ENCODE measurements at regions not wholly inside any gene's neighbourhood (a gene's known extent, or its start where the extent isn't known, plus 50 kb on each side); places are given as distances from the start of the nearest gene placed in this dataset.
"Not testable (repeated sequence)": the region's sequence is repeated elsewhere in the genome, so short reads cannot be mapped to it uniquely, and the experiment has no call there.

GRCh38 chrX:129361576-129361975 is 161.7 kb downstream of the SMARCA1 start:
- no peak for DNase-seq (ENCODE audit: low spot score)

DNA sequence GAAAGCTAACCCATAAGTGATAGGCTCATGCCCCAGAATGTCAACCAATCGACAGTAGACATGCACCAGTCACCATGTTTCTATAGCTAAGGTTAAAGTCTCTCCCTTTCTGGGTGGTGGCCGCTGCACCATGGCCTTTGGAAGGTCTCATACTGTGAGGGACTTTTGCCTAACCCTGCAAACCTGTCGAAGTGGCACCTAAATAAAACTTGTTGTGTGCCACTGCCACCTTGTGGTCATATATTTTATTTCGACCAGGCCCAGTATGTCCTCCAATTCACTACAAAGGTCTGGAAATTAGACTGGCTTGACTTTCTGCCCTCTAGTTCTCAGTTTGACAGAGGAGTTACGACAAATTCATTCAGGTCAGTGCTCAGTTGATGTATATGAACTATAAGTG is 163.1 kb downstream of the SMARCA1 start:
- DNase-seq (ENCODE audit: low spot score) = peak; percentile 8

DNA sequence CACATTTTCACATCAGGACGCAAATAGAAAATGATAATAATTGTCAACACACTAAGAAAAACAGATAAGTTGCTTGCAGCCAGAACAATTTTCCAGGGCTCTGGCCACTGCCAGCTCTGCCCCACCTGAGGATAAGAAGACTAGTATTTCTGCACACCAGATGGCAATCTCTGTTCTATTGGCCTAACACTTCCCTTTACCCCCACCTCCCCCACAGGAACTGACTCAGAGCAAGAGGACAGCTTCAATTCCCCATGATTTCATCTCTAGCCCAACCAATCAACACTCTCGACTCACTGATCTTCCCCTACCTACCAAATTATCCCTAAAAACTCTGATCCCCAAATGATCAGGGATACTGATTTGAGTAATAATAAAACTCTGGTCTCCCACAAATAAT is 164.0 kb downstream of the SMARCA1 start:
- DNase-seq (ENCODE audit: low spot score) = no peak

- DNase-seq (ENCODE audit: low spot score) = not testable (repeated sequence)
These were observed 165.9 kb downstream of the SMARCA1 start for GRCh38 chrX:129357428-129357827.

GRCh38 chrX:129347291-129347690 is 176.0 kb downstream of the SMARCA1 start:
- DNase-seq (ENCODE audit: low spot score) = no peak

- no peak for DNase-seq (ENCODE audit: low spot score)
These were observed 176.7 kb downstream of the SMARCA1 start for GRCh38 chrX:129346574-129346973.

DNA sequence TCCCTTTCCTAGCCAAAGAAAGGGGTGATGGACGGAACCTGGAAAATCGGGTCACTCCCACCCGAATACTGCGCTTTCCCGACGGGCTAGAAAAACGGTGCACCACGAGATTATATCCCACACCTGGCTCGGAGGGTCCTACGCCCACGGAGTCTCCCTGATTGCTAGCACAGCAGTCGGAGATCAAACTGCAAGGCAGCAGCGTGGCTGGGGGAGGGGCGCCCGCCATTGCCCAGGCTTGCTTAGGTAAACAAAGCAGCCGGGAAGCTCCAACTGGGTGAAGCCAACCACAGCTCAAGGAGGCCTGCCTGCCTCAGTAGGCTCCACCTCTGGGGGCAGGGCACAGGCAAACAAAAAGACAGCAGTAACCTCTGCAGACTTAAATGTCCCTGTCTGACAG is 186.0 kb downstream of the SMARCA1 start:
- DNase-seq (ENCODE audit: low spot score) = not testable (repeated sequence)

DNA sequence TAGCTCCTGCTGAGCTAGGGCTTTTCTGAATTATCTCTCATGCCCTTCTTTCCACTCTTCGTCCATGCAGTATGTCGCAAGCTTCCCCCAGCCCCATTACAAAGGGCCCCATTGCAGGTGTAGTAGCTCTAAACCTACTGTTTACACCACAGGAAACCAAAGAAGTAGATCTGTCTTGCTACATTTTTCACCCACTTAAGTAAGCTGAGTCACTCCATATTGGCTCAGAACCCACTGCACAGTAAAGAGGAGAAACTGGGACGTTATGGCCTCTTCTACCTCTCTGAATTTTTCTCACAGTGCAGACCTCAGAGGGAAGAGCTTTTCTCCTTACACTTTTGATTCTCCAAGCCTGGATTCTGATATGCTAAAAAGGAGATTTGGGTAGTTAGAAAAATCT is 200.2 kb downstream of the SMARCA1 start:
- no peak for DNase-seq (ENCODE audit: low spot score)

- peak; percentile 2 for DNase-seq (ENCODE audit: low spot score)
These were observed 204.9 kb downstream of the SMARCA1 start for GRCh38 chrX:129318375-129318774.

DNA sequence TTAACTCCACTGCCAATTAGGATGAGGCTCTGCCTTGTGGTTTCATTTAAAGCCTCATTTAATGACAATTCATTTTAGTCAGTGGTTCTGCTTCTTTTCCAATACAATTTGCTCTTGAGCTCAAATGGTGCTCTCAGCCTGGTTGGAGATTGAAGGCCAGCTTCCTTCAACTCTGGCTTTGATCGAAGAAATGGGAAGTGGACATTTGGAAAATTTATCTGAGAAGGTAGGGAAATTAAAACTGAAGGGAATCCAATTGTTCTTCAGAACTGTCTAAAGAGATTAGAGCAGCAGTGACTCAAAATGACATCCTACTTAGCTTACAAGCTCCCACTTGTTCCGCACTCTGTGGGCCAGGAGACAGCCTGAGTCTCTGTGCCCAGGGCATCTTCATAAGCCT is 206.8 kb downstream of the SMARCA1 start:
- DNase-seq (ENCODE audit: low spot score) = no peak

GRCh38 chrX:129310000-129310399 is 213.3 kb downstream of the SMARCA1 start:
- DNase-seq (ENCODE audit: low spot score) = no peak

GRCh38 chrX:129262912-129263311 is 260.4 kb downstream of the SMARCA1 start:
- no peak for DNase-seq (ENCODE audit: low spot score)

GRCh38 chrX:129255516-129255915 is 267.8 kb downstream of the SMARCA1 start:
- not testable (repeated sequence) for DNase-seq (ENCODE audit: low spot score)

GRCh38 chrX:129249563-129249962 is 273.7 kb downstream of the SMARCA1 start:
- DNase-seq (ENCODE audit: low spot score) = no peak

DNA sequence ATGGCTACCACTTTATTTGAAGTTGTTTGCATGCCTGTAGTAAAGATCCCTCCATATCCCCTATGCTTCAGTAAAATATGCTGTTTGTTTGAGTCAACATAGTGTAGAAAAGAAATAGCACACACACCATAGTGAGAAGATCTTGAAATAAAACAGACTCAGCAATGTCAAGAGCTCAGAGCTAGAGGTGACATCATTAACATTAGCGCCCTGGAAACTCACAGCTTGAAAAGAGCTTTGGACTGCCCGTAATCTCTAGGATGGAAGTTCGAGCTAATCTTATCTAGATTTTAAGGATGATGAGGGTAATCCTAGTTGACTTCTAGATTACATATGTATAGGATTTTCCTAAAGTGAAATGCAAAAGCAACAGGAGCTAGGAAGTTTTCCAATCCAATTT is 275.6 kb downstream of the SMARCA1 start:
- no peak for DNase-seq (ENCODE audit: low spot score)

DNA sequence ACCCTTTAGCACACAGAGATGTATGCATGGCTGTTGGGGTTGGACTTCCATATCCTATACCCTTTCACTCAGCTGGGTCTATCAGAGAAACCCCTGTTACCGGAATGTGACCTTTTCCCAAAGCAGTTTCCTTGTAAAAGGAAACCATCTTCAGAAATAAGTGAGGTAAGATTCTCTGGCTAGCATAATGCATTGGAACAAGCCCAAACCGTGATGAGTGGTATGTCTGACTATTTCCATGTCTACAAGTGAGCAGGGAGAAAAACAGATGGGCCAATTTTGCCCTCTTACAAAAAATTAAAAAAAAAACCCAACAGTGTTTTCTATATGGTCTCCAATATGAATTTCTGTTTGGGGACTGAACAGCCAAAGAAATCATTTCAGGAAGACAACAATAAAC is 283.9 kb downstream of the SMARCA1 start:
- DNase-seq (ENCODE audit: low spot score) = no peak

DNA sequence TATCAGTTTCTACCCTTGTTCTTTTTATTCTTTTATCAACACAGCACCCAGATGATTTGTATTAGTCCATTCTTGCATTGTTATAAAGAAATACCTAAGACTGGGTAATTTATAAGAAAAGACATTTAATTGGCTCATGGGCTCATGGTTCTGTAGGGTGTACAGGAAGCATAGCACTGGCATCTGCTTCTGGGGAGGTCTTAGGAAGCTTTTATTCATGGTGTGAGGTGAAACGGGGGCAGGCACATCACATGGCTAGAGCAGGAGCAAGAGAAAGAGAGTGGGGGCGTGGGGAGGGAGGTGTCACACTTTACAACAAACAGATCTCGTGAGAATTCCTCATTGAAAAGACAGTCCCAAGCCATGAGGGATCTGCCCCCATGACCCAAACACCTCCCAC is 285.3 kb downstream of the SMARCA1 start:
- no peak for DNase-seq (ENCODE audit: low spot score)

- DNase-seq (ENCODE audit: low spot score) = no peak
These were observed 287.4 kb downstream of the SMARCA1 start for GRCh38 chrX:129235903-129236302.

DNA sequence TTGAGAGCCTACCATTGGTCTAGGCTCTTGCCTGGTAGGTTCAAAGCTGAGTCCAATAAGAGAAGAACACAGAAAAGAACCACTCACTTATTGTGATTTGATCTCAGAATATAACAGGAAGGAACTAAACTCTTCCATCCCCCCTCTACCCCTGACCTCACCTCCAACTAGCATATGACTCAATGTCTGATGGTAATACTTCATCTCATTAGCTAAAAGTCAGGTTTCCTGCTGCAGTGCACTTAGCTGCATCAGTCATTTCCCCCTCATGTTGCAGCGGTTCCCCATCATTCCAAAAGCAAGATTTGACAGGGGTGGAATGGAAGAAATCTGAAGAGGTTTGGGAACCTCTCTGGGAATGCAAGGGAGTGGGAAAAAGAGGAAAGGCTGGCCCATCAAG is 289.5 kb downstream of the SMARCA1 start:
- no peak for DNase-seq (ENCODE audit: low spot score)

- no peak for DNase-seq (ENCODE audit: low spot score)
These were observed 292.3 kb downstream of the SMARCA1 start for GRCh38 chrX:129230850-129231512.

- DNase-seq (ENCODE audit: low spot score) = no peak
These were observed 293.1 kb downstream of the SMARCA1 start for GRCh38 chrX:129230168-129230567.

DNA sequence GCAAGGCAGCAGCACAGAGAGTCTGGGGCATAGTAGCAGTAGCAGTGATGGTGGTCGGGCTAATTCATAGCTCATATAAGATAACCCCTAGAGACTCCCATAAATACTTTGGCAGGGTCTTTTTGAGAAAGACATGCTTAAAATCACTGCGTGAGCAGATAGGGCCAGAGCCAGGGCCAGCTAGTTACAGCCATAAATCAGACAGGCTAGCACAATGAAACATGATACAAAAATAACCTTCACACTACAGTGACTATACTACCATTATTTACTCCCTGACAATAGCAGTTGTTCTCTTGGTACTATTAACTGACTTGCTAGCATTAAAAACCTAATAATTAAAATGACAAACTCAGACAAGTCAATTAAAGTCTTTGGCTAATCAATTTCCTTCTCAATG is 295.9 kb downstream of the SMARCA1 start:
- no peak for DNase-seq (ENCODE audit: low spot score)

GRCh38 chrX:129193357-129193756 is 329.9 kb downstream of the SMARCA1 start:
- DNase-seq (ENCODE audit: low spot score) = no peak

DNA sequence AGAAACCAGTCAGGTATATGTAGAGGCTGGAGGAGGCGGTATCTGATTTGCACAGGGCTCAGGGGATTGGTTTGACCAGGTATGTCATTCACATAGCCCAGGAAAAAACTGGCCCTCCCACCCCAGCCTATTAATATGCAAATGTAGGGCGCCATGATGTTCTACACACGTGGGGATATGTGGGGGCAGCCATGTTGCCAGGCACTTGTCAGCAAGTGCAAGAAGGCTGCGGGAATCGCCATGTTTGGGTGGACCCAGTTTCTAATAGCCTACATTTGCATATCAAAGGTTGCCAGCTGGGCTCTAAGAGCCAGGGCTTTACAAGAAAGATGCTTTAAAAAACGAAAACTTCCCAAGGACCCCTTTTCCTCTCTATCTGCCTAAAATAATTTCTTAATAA is 335.1 kb downstream of the SMARCA1 start:
- DNase-seq (ENCODE audit: low spot score) = no peak

GRCh38 chrX:129176710-129177109 is 346.6 kb downstream of the SMARCA1 start:
- no peak for DNase-seq (ENCODE audit: low spot score)
